Fibroblast of skin of left quadriceps (primary cell): ENCODE measurements at regions not wholly inside any gene's neighbourhood (a gene's known extent, or its start where the extent isn't known, plus 50 kb on each side); places are given as distances from the start of the nearest gene placed in this dataset.

Experiments used
- DNase-seq, 2 experiments: peaks; one replicate each; pipeline ENCODE4 v3.0.0-alpha.2; 2013; ENCODE audit warnings: low read depth in 2 of 2

DNA sequence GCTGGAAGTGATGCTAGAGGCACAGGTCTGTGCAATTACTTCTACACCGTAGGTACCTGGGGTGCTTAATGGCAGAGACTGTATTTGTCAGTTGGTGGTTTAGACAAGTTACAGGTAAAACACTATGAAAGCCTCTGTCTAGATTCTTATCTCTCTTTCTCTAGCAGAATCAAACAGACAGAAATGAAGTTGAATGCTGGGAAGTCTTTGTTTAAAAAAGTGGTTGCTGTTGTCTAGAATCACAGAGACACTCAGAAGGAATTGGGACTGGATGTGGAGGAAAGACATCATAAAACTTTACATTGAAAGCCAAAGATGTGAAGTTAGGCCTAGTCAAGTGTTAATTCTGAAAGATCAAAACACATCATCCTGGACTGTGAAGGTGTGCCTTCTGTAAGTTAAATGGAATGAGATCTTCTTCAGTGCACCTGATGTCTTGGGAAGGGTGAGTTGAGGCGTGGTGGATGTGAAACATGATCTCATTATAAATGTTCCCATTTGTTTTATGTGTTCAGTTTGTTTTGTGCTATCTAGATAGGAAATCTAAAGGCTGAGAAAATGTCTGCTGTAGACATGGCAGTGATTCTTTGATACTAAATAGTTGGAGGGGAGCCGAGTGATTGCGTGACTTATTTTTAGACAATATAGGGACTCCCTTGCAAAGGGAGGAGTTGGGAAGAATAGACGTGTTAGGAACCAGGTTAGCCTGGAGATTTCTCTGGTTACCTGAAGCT is 290.2 kb downstream of the SOX4 start:
- DNase-seq = no peak

GRCh38 chr6:21885111-21885510 is 291.6 kb downstream of the SOX4 start:
- DNase-seq = no peak

GRCh38 chr6:21885532-21886114 is 292.1 kb downstream of the SOX4 start:
- DNase-seq = peak; percentile 57 to 60

- no peak for DNase-seq
These were observed 293.1 kb downstream of the SOX4 start for GRCh38 chr6:21886542-21887151.

DNA sequence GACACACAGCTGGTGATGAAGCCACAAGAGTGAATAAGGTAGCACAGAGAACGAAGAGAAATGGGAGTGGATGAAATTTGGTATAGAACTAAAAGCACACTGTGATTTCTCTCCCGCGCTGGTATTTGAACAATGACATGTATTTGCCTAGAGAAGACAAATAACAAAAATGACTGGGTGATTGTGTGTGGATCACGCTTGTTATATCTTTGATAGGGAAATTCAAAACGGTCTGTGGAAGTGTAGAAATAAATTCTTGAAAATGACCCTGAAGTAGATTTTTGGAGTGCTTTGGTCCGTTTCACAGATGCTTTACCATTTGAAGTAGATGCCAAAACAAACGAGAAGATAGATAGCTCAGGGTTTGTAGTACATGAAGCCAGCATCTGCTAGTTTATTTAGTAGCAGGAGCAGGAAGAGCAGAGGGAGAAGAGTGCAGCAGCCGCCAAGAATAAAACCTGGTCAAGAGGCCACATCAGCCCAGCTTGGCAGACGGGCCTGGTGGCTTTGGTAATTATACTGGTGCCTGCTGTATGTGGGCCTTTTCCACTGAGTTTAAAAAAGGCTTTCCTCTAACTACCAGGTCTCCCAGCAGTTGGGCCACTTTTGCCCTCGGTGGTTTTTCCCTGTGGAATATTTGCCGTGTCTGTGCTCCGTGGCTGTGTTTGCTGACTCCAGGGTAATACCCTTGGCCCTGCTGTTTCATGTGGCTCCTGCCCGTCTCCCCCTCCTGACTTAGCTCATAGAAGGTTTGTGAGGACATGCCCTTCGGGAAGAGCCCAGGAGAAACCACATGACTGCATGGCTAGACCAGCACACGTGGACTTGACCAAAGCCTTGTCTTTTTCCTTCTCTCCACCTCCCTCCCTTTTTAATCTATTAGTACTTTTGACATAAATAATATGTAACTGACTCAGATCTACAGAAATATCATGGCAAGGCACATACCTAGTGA is 294.0 kb downstream of the SOX4 start:
- no peak for DNase-seq

DNA sequence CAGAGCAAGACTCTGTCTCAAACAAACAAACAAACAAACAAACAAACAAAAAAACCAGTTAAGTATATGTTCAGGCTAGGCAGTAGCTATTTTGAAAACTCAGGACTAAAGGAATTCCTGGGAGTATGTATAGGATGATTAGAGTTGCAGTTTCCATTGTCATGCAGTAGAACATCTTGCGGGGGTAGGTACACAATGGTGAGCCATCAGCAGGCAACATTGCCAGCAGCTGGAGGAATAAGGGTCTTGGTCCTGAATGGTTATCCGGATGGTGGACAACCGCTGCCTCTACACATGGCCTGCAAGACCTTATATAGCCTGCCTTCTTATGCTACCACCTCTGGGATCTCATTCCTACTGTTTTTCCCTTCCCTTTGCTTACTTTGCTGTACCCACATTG is 297.5 kb downstream of the SOX4 start:
- DNase-seq = no peak

DNA sequence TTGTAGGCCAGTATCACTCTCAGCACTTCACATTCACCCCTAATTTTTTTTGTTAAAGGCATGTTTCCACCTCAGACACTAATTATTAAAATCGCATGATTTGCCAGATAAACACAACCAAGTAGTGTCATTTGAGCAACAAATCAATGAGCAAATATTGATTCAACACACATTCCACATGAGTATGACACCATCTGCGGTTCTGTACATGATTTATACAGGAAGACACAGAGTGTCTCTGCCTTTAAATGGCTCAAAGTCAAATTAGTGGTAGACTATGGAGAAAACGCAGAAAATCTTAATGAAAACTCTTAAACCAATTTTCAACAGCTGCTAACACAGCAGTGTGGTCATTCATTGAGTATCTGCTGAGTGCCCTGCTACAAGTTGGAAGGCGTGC is 300.2 kb downstream of the SOX4 start:
- no peak for DNase-seq

DNA sequence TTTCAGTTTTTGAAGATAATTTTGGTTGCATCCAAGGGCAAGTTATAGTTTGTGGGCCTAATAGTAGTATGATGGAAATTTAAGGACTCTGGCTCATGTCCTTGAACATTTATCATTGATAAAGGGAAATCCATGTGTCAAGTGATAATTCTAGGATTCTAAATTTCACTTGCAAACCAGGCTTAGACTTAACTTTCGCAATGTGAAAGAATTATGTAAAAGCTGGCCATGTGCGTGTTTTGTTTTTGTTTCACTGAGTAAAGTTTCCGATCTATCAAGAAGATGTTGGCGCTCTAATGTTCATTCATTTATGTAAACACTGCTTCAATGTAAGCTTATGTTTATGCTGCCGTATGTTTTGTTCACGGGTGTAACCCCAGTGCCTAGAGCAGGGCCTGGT is 302.0 kb downstream of the SOX4 start:
- DNase-seq = no peak

GRCh38 chr6:21898107-21898796 is 304.7 kb downstream of the SOX4 start:
- DNase-seq = no peak

DNA sequence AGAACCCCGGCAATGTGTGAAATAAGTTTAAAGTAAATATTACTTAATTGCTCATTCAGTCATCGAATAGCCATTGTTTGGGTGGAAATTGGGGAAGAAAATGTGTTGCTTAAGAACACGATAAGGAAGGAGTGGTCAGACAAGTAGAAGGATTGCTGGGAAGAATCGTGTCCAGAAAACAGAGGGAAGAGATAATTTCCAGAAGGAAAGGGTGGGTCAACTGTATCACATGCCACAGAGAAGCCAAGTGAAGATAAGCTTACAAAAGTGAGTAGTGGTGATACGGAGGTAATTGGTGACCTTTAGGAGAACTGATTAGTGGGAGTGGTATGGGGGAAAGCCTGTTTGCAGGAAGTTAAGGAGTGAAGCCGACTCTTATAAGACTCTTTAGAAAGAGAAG is 306.2 kb downstream of the SOX4 start:
- DNase-seq = no peak

GRCh38 chr6:21900730-21901129 is 307.2 kb downstream of the SOX4 start:
- no peak for DNase-seq

DNA sequence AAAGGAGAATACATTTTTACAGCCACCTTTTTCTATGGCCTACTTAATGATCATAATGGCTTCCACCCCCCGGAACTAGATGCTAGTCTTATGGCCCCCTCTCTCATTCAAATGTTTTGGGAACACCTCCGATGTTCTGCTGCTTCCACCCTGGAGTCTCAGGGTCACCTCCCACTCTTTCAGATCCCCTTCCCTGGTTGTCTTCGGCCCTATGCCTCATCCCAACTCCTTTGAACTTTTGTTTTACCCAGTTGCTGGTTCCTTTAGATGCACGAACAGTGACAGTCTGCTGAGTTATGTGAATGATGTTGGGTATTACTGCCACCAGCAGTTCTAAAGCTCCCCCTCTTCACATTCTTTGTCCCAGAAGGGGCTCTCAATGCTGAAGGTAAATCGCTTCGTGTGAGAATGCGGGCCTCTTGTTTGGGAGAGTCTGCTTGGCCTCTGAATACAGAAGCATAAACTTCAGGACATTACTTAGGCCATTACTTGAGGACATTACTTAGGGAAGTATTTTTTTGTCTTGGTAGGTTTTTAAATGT is 309.1 kb downstream of the SOX4 start:
- no peak for DNase-seq

DNA sequence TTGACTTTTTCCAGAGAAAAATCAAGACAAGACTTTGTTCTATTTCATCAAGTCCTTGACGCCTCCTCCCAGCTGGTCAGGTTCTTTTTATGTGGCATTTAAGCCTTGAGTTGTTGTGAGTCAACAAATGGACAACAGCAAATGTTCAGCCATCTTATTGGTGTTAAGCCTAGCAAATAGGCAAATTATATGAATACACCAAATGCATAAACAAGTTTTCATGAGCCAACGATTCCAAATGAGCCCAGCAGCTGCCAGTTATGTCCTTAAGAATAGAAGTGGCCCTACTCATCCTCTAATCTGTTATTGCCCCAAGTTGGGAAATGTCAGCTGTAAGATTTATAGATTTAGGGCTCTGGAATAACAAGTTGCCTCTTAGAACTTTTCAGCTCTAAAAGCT is 312.0 kb downstream of the SOX4 start:
- DNase-seq = no peak

- no peak for DNase-seq
These were observed 313.3 kb downstream of the SOX4 start for GRCh38 chr6:21906826-21907225.

DNA sequence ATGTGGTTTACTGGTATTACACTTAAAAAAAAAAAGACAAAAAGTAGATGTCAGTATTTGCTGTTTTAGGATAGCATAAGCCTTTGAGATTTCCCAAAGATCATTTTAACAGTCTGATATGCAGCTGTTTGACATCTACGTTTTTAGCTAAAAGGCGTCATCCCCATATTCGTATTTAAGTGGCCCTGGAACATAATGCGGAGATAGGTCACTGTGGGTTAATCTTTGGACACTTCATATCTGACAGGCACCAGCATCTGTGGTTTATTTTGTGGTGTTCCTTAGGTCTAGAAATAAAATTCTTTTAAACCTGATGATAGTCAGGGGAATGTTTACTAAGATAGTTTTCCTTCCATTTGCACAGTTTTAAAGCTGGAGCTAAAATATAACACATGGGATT is 313.7 kb downstream of the SOX4 start:
- no peak for DNase-seq

- no peak for DNase-seq
These were observed 314.8 kb downstream of the SOX4 start for GRCh38 chr6:21908161-21908848.

- DNase-seq = no peak
These were observed 315.8 kb downstream of the SOX4 start for GRCh38 chr6:21909321-21909720.

- DNase-seq = no peak
These were observed 317.7 kb downstream of the SOX4 start for GRCh38 chr6:21911208-21911607.

GRCh38 chr6:21912151-21912832 is 318.7 kb downstream of the SOX4 start:
- DNase-seq = no peak
